ENCODE measurements at regions not wholly inside any gene's neighbourhood (a gene's known extent, or its start where the extent isn't known, plus 50 kb on each side); places are given as distances from the start of the nearest gene placed in this dataset.

DNA sequence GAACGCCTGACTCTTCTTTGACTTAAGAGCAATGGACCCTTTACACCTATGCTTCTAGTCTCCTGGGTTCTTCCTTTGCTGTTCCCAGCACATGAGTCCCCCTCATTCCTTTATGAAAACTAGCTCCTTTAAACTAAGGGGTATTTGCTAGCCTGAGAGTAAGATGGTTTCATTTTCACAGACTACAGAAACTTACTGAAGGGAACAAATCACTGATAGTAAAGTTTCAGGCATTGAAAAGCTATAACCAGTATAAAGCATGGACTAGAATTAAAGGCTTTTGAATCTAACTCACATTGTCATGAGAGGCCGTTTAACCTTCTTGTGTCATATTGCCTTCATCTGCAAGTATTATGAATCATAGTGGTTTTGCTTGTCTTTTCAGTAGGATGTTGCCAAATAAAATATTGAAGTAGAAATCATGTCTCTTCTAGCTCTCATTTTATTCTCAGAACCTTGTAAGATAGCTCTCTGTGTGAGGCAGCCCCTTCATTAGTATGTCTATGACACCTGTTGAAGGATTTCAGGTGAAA is 765.9 kb downstream of the NR2F2 start:
- POLR2A ChIA-PET: no interaction called here
- Histone ChIP-seq H3K4me1 (replicated peaks in 1 of 2; ENCODE audit: control insufficient read depth in 2 of 2, insufficient read depth in 2 of 2, low read length in 2 of 2) (no peaks in the 10 kb centered on the region), H3K27me3 (ENCODE audit: control insufficient read depth in 2 of 2, insufficient read depth in 2 of 2, low read length in 2 of 2) (no peaks in the 10 kb centered on the region), H3K4me3 (no peak overlapping the region), H2AFZ (ENCODE audit: low read depth, low read length) (no peak overlapping the region), H4K20me1 (replicated peaks; ENCODE audit: control insufficient read depth, insufficient read depth, low read length) (no peaks in the 10 kb centered on the region), H3K36me3 (ENCODE audit: control insufficient read depth, insufficient read depth, low read length) (no peaks in the 10 kb centered on the region), H3K27ac (ENCODE audit: extremely low read depth, low read depth, low read length) (no peak overlapping the region), H3K9me1 (ENCODE audit: control insufficient read depth, insufficient read depth, low read length) (no peaks in the 10 kb centered on the region), H3K9me3 (replicated peaks; ENCODE audit: control insufficient read depth, insufficient read depth, low read depth, low read length) (0 out of 2 replicates have a peak, but pooled peaks cover 2% of the 10 kb centered on the region), H3K79me2 (ENCODE audit: control insufficient read depth, insufficient read depth, low read length) (no peaks in the 10 kb centered on the region), H3K9ac (ENCODE audit: insufficient read depth in 1 of 2, low read depth in 2 of 2, low read length in 2 of 2) (no peak overlapping the region), H3K4me2 (ENCODE audit: insufficient read depth, low read length) (no peak overlapping the region)
- DNase-seq (ENCODE audit: extremely low read depth in 1 of 4, low spot score in 3 of 4): no peak
- CTCF ChIA-PET (ENCODE audit: low intra/inter-chr PET ratio): no interaction called here
- TF ChIP-seq HMG20B (CRISPR knock-in tag; IDR thresholded peaks at IDR 0.05): no peak
- no peak for TF ChIP-seq ZNF398 (CRISPR knock-in tag; IDR thresholded peaks at IDR 0.05)
- TF ChIP-seq ETV1 (tag; conservative IDR thresholded peaks at IDR 0.05; ENCODE audit: low read depth): no peak
- TF ChIP-seq, protein P1, sequence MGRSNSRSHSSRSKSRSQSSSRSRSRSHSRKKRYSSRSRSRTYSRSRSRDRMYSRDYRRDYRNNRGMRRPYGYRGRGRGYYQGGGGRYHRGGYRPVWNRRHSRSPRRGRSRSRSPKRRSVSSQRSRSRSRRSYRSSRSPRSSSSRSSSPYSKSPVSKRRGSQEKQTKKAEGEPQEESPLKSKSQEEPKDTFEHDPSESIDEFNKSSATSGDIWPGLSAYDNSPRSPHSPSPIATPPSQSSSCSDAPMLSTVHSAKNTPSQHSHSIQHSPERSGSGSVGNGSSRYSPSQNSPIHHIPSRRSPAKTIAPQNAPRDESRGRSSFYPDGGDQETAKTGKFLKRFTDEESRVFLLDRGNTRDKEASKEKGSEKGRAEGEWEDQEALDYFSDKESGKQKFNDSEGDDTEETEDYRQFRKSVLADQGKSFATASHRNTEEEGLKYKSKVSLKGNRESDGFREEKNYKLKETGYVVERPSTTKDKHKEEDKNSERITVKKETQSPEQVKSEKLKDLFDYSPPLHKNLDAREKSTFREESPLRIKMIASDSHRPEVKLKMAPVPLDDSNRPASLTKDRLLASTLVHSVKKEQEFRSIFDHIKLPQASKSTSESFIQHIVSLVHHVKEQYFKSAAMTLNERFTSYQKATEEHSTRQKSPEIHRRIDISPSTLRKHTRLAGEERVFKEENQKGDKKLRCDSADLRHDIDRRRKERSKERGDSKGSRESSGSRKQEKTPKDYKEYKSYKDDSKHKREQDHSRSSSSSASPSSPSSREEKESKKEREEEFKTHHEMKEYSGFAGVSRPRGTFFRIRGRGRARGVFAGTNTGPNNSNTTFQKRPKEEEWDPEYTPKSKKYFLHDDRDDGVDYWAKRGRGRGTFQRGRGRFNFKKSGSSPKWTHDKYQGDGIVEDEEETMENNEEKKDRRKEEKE (IDR thresholded peaks at IDR 0.05; ENCODE audit: borderline replicate concordance in 1 of 2, control insufficient read depth in 1 of 2, low read depth in 2 of 2, low read length in 1 of 2): no peak
- no peak for TF ChIP-seq PTRF (tag; IDR thresholded peaks at IDR 0.05)
- no peak for TF ChIP-seq ZNF444 (CRISPR knock-in tag; IDR thresholded peaks at IDR 0.05)
- no peak for TF ChIP-seq JUND (IDR thresholded peaks at IDR 0.05; ENCODE audit: borderline replicate concordance, low read depth, low read length)
- no peak for TF ChIP-seq JUND (tag; IDR thresholded peaks at IDR 0.05; ENCODE audit: borderline replicate concordance, low read depth, low read length)
- no peak for TF ChIP-seq ZNF780A (CRISPR knock-in tag; IDR thresholded peaks at IDR 0.05)
- TF ChIP-seq MEIS2 (IDR thresholded peaks at IDR 0.05; ENCODE audit: partially characterized antibody): no peak
- TF ChIP-seq TEAD1 (CRISPR knock-in tag; IDR thresholded peaks at IDR 0.05): no peak
- intact Hi-C loops (cut with micrococcal nuclease): no loop called here
- no peak for ATAC-seq
- BruUV-seq (replicated peaks): no TSS peak
- in situ Hi-C loops (cut with MboI): no loop called here
- 0% methylated on average over 2 of the region's 2 CpGs for WGBS (ENCODE audit: insufficient coverage, low coverage, missing lambda C conversion rate)
- no peak for FAIRE-seq

Data from K562 (cell line).